H1 (cell line): ENCODE measurements at regions not wholly inside any gene's neighbourhood (a gene's known extent, or its start where the extent isn't known, plus 50 kb on each side); places are given as distances from the start of the nearest gene placed in this dataset.

ENCODE experiments used
- CBX5 ChIP-seq: fragments of 300-800, 300-1000 bp; sonication (generic); IDR thresholded peaks from 2 replicates; pipeline ENCODE4 v1.7.1; 2016; ENCODE audit warnings: antibody characterized with exemption, low read length, low read depth
- CEBPB ChIP-seq: IDR thresholded peaks from 2 replicates; pipeline ENCODE4 v1.6.1; 2012; ENCODE audit warnings: low read depth, low read length
- CTCF ChIP-seq, 3 experiments: IDR thresholded peaks; 1 replicate in 2 of 3; 2 replicates in 1 of 3; pipeline versions ENCODE4 v1.5.1 to v1.6.1; 2011; ENCODE audit warnings: low read length in 3 of 3, mild to moderate bottlenecking in 3 of 3, inconsistent platforms in 2 of 3, low read depth in 1 of 3, moderate library complexity in 1 of 3; ENCODE audit not compliant: insufficient read depth in 1 of 3; ENCODE audit errors: control extremely low read depth in 1 of 3
- EZH2 ChIP-seq: fragments of 200-600 bp; sonication (generic); IDR thresholded peaks from 2 replicates; pipeline ENCODE4 v1.7.1; 2012; ENCODE audit warnings: low read depth, mild to moderate bottlenecking, moderate library complexity, low read length, inconsistent platforms; ENCODE audit not compliant: severe bottlenecking
- JUN ChIP-seq: IDR thresholded peaks from 2 replicates; pipeline ENCODE4 v1.6.1; 2011; ENCODE audit warnings: low read depth, mild to moderate bottlenecking, improper control_type of control experiment, low read length
- MAX ChIP-seq: IDR thresholded peaks from 2 replicates; pipeline ENCODE4 v1.6.1; 2012; ENCODE audit warnings: inconsistent platforms
- POLR2A ChIP-seq, 2 experiments: IDR thresholded peaks; 1 replicate in 1 of 2; 2 replicates in 1 of 2; pipeline ENCODE4 v1.6.1; 2011; ENCODE audit warnings: low read depth in 2 of 2, low read length in 2 of 2, mild to moderate bottlenecking in 2 of 2; ENCODE audit errors: control extremely low read depth in 1 of 2
- RBBP5 ChIP-seq: IDR thresholded peaks from 2 replicates; pipeline ENCODE4 v1.7.1; 2012; ENCODE audit warnings: low read depth, mild to moderate bottlenecking, inconsistent platforms, low read length, moderate library complexity, borderline replicate concordance
- RFX5 ChIP-seq: IDR thresholded peaks from 2 replicates; pipeline ENCODE4 v1.6.1; 2011; ENCODE audit warnings: low read depth, low read length, improper control_type of control experiment, borderline replicate concordance
- SUZ12 ChIP-seq: fragments of 200-600 bp; sonication (generic); IDR thresholded peaks from 2 replicates; pipeline ENCODE4 v1.6.1; 2012; ENCODE audit warnings: mild to moderate bottlenecking, inconsistent platforms, low read length, moderate library complexity, mixed read lengths
- TAF7 ChIP-seq: optimal IDR thresholded peaks from 2 replicates; pipeline ENCODE3; 2011; ENCODE audit warnings: low read depth, mild to moderate bottlenecking, inconsistent platforms, low read length, moderate library complexity, borderline replicate concordance
- ZNF274 ChIP-seq: IDR thresholded peaks from 2 replicates; pipeline ENCODE4 v1.7.0; 2012; ENCODE audit warnings: low read length, borderline replicate concordance; ENCODE audit errors: extremely low read depth

GRCh38 chr14:65359503-65359902 is 53.0 kb upstream of the FUT8 start:
- TF ChIP-seq MAX (no peak), CEBPB (no peak), EZH2 (no peak), CTCF (IDR thresholded peaks at IDR 0.05; ENCODE audit: control extremely low read depth in 1 of 3, insufficient read depth in 1 of 3, low read depth in 1 of 3, low read length in 3 of 3) (no peak), POLR2A (IDR thresholded peaks at IDR 0.05; ENCODE audit: control extremely low read depth in 1 of 2, low read depth in 2 of 2, low read length in 2 of 2) (no peak), SUZ12 (no peak), RFX5 (no peak), ZNF274 (no peak), JUN (no peak), RBBP5 (no peak), TAF7 (no peak), CBX5 (no peak)
